ENCODE measurements at regions not wholly inside any gene's neighbourhood (a gene's known extent, or its start where the extent isn't known, plus 50 kb on each side); places are given as distances from the start of the nearest gene placed in this dataset.

- H3K9me3 ChIP-seq: no peaks in the 10 kb centered on the region
- DNase-seq: no peak
- H3K27me3 ChIP-seq: no peaks in the 10 kb centered on the region; the same call in none of the 2 replicates
- no peaks in the 10 kb centered on the region for H3K36me3 ChIP-seq
- H3K4me3 ChIP-seq: no peak overlapping the region
Observed at GRCh38 chr5:103498800-103499551, 63.6 kb downstream of the NUDT12 start.

GRCh38 chr5:103498211-103498610, 64.4 kb downstream of the NUDT12 start:
- peaks cover 2% of the 10 kb centered on the region for H3K27me3 ChIP-seq
- DNase-seq: no peak
- H3K36me3 ChIP-seq: no peaks in the 10 kb centered on the region
- no peaks in the 10 kb centered on the region for H3K9me3 ChIP-seq
- no peak overlapping the region for H3K4me3 ChIP-seq

GRCh38 chr5:103497781-103498180, 64.8 kb downstream of the NUDT12 start:
- Histone ChIP-seq H3K36me3 (no peaks in the 10 kb centered on the region), H3K9me3 (no peaks in the 10 kb centered on the region), H3K4me3 (no peak overlapping the region), H3K27me3 (peaks cover 3% of the 10 kb centered on the region)
- no peak for DNase-seq

GRCh38 chr5:103490030-103490739, 72.4 kb downstream of the NUDT12 start:
- H3K36me3 ChIP-seq: no peaks in the 10 kb centered on the region
- H3K27me3 ChIP-seq: peaks cover 22% of the 10 kb centered on the region
- H3K4me3 ChIP-seq: no peak overlapping the region
- H3K9me3 ChIP-seq: no peaks in the 10 kb centered on the region
- no peak for DNase-seq

GRCh38 chr5:103489307-103489706, 73.3 kb downstream of the NUDT12 start:
- Histone ChIP-seq H3K36me3 (no peaks in the 10 kb centered on the region), H3K9me3 (no peaks in the 10 kb centered on the region), H3K27me3 (peaks cover 22% of the 10 kb centered on the region; the same call in 1 of the 2 replicates), H3K4me3 (no peak overlapping the region)
- no peak for DNase-seq

- Histone ChIP-seq H3K27me3 (peaks cover 20% of the 10 kb centered on the region; the same call in 1 of the 2 replicates), H3K36me3 (no peaks in the 10 kb centered on the region)
Observed at GRCh38 chr5:103487822-103488493, 74.6 kb downstream of the NUDT12 start.

GRCh38 chr5:103487218-103487617, 75.4 kb downstream of the NUDT12 start:
- H3K36me3 ChIP-seq: no peaks in the 10 kb centered on the region
- H3K9me3 ChIP-seq: no peaks in the 10 kb centered on the region
- peaks cover 14% of the 10 kb centered on the region; the same call in 1 of the 2 replicates for H3K27me3 ChIP-seq
- no peak overlapping the region for H3K4me3 ChIP-seq
- no peak for DNase-seq

More at GRCh38 chr5:103487822-103488493, 74.6 kb downstream of the NUDT12 start:
- H3K4me3 ChIP-seq: no peak overlapping the region
- DNase-seq: no peak
- no peaks in the 10 kb centered on the region for H3K9me3 ChIP-seq

GRCh38 chr5:103486739-103487138, 75.8 kb downstream of the NUDT12 start:
- Histone ChIP-seq H3K4me3 (no peak overlapping the region), H3K9me3 (no peaks in the 10 kb centered on the region), H3K27me3 (peaks cover 9% of the 10 kb centered on the region; the same call in 1 of the 2 replicates), H3K36me3 (no peaks in the 10 kb centered on the region)
- no peak for DNase-seq

- Histone ChIP-seq H3K4me3 (no peak overlapping the region), H3K27me3 (no peaks in the 10 kb centered on the region), H3K36me3 (no peaks in the 10 kb centered on the region), H3K9me3 (no peaks in the 10 kb centered on the region)
- DNase-seq: no peak
Observed at GRCh38 chr5:103480246-103480645, 82.3 kb downstream of the NUDT12 start.

GRCh38 chr5:103477678-103478077, 84.9 kb downstream of the NUDT12 start:
- H3K27me3 ChIP-seq: no peaks in the 10 kb centered on the region
- no peaks in the 10 kb centered on the region for H3K36me3 ChIP-seq
- no peaks in the 10 kb centered on the region for H3K9me3 ChIP-seq
- no peak for DNase-seq
- H3K4me3 ChIP-seq: no peak overlapping the region

- Histone ChIP-seq H3K27me3 (no peaks in the 10 kb centered on the region), H3K9me3 (no peaks in the 10 kb centered on the region), H3K36me3 (no peaks in the 10 kb centered on the region), H3K4me3 (no peak overlapping the region)
- no peak for DNase-seq
Observed at GRCh38 chr5:103476811-103477210, 85.8 kb downstream of the NUDT12 start.

GRCh38 chr5:103475629-103476240, 86.9 kb downstream of the NUDT12 start:
- Histone ChIP-seq H3K9me3 (no peaks in the 10 kb centered on the region), H3K4me3 (no peak overlapping the region), H3K27me3 (no peaks in the 10 kb centered on the region), H3K36me3 (no peaks in the 10 kb centered on the region)
- no peak for DNase-seq

GRCh38 chr5:103474677-103475076, 87.9 kb downstream of the NUDT12 start:
- Histone ChIP-seq H3K27me3 (no peaks in the 10 kb centered on the region), H3K9me3 (no peaks in the 10 kb centered on the region), H3K36me3 (no peaks in the 10 kb centered on the region), H3K4me3 (no peak overlapping the region)
- DNase-seq: no peak

GRCh38 chr5:103473725-103474124, 88.9 kb downstream of the NUDT12 start:
- H3K27me3 ChIP-seq: no peaks in the 10 kb centered on the region
- no peaks in the 10 kb centered on the region for H3K9me3 ChIP-seq
- DNase-seq: no peak
- H3K36me3 ChIP-seq: no peaks in the 10 kb centered on the region
- H3K4me3 ChIP-seq: no peak overlapping the region

GRCh38 chr5:103472830-103473229, 89.8 kb downstream of the NUDT12 start:
- Histone ChIP-seq H3K36me3 (no peaks in the 10 kb centered on the region), H3K27me3 (no peaks in the 10 kb centered on the region), H3K9me3 (no peaks in the 10 kb centered on the region), H3K4me3 (no peak overlapping the region)
- DNase-seq: no peak

GRCh38 chr5:103472265-103472664, 90.3 kb downstream of the NUDT12 start:
- Histone ChIP-seq H3K4me3 (no peak overlapping the region), H3K27me3 (no peaks in the 10 kb centered on the region), H3K36me3 (no peaks in the 10 kb centered on the region), H3K9me3 (no peaks in the 10 kb centered on the region)
- DNase-seq: no peak
